ENCODE measurements at regions not wholly inside any gene's neighbourhood (a gene's known extent, or its start where the extent isn't known, plus 50 kb on each side); places are given as distances from the start of the nearest gene placed in this dataset.

- Histone ChIP-seq H3K9me2 (ENCODE audit: insufficient read depth) (no peaks in the 10 kb centered on the region), H3K79me2 (ENCODE audit: insufficient read depth) (no peaks in the 10 kb centered on the region), H3K27ac (no peak overlapping the region), H3K36me3 (ENCODE audit: low read depth) (no peaks in the 10 kb centered on the region), H2AFZ (no peak overlapping the region), H3K9ac (no peak overlapping the region), H3K4me3 (no peak overlapping the region), H3K4me2 (ENCODE audit: unreplicated experiment) (no peak overlapping the region), H3K9me3 (ENCODE audit: low read depth) (no peaks in the 10 kb centered on the region), H3F3A (ENCODE audit: insufficient read depth) (no peaks in the 10 kb centered on the region), H3K4me1 (ENCODE audit: insufficient read depth) (no peaks in the 10 kb centered on the region), H4K20me1 (ENCODE audit: insufficient read depth) (no peaks in the 10 kb centered on the region), H3K27me3 (replicated peaks; ENCODE audit: insufficient read depth) (no peaks in the 10 kb centered on the region)
- 89 to 90% methylated on average over 1 of the region's 1 CpG for WGBS, 2 experiments (ENCODE audit: low coverage in 1 of 2, low lambda C conversion rate in 2 of 2, missing lambda C conversion rate in 2 of 2)
- in situ Hi-C loops (cut with MboI): no loop called here
- no peak for DNase-seq
- no peak for TF ChIP-seq EZH2 (IDR thresholded peaks at IDR 0.05; ENCODE audit: insufficient read depth, poor library complexity, severe bottlenecking)
- no peak for TF ChIP-seq EZH2phosphoT487 (IDR thresholded peaks at IDR 0.05; ENCODE audit: insufficient read depth, low read depth)
These were observed 641.4 kb downstream of the IRS1 start for GRCh38 chr2:226158229-226158628.

DNA sequence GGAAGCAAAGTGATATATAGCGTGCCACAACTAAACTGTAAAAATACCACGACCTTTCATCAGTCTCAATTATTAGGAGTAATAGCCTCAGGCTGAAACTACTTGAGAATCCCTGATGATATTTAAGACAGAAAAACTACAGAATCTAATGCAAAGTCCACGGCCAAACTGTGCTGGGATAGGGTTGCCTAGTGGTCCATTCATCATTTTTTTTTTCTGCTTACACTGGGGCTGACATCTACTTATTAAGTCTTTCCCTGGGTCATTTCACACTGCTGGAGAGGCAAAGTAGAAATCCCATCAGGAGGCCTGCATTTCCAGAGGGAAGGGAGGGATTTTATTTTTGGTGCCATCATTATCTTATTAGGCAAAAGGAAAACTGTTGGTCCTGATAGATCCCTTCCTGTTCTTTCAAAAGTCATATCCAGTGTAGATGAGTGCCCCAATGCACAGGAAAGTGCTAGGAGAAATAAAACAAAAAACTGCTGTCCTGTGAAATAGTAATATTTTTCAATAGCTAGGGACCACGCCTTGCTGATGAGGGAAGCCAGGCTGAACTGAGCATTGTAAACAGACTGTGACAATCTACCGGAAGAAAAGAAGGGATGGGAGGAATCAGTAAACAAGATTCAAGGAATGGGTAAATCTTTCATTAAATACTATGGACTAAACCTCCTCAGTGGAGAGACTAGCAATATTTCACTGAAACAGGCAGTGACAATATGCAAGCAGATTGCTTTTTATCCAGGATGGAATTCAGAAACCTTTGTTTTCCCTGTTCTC lies 644.3 kb downstream of the IRS1 start:
- Histone ChIP-seq H3K27me3 (replicated peaks; ENCODE audit: insufficient read depth) (no peaks in the 10 kb centered on the region), H3K9me3 (ENCODE audit: low read depth) (no peaks in the 10 kb centered on the region), H3K4me1 (ENCODE audit: insufficient read depth) (no peaks in the 10 kb centered on the region), H3K4me3 (no peak overlapping the region), H3K27ac (no peak overlapping the region), H3K9ac (no peak overlapping the region), H3K9me2 (ENCODE audit: insufficient read depth) (no peaks in the 10 kb centered on the region), H2AFZ (peak overlapping the region; percentile 38), H3K36me3 (ENCODE audit: low read depth) (no peaks in the 10 kb centered on the region), H3F3A (ENCODE audit: insufficient read depth) (no peaks in the 10 kb centered on the region), H3K79me2 (ENCODE audit: insufficient read depth) (no peaks in the 10 kb centered on the region), H4K20me1 (ENCODE audit: insufficient read depth) (no peaks in the 10 kb centered on the region), H3K4me2 (ENCODE audit: unreplicated experiment) (no peak overlapping the region)
- no peak for TF ChIP-seq EZH2 (IDR thresholded peaks at IDR 0.05; ENCODE audit: insufficient read depth, poor library complexity, severe bottlenecking)
- TF ChIP-seq EZH2phosphoT487 (IDR thresholded peaks at IDR 0.05; ENCODE audit: insufficient read depth, low read depth): no peak
- no peak for DNase-seq
- WGBS, 2 experiments (ENCODE audit: low coverage in 1 of 2, low lambda C conversion rate in 2 of 2, missing lambda C conversion rate in 2 of 2): 79 to 85% methylated on average over 5 of the region's 5 CpGs
- in situ Hi-C loops (cut with MboI): no loop called here

- Histone ChIP-seq H3K36me3 (ENCODE audit: low read depth) (no peaks in the 10 kb centered on the region), H3K79me2 (ENCODE audit: insufficient read depth) (no peaks in the 10 kb centered on the region), H2AFZ (no peak overlapping the region), H3K9ac (no peak overlapping the region), H3K9me2 (ENCODE audit: insufficient read depth) (no peaks in the 10 kb centered on the region), H3K4me2 (ENCODE audit: unreplicated experiment) (no peak overlapping the region), H3F3A (ENCODE audit: insufficient read depth) (no peaks in the 10 kb centered on the region), H4K20me1 (ENCODE audit: insufficient read depth) (no peaks in the 10 kb centered on the region), H3K4me1 (ENCODE audit: insufficient read depth) (no peaks in the 10 kb centered on the region), H3K27me3 (replicated peaks; ENCODE audit: insufficient read depth) (no peaks in the 10 kb centered on the region), H3K4me3 (no peak overlapping the region), H3K9me3 (ENCODE audit: low read depth) (no peaks in the 10 kb centered on the region), H3K27ac (no peak overlapping the region)
- no peak for TF ChIP-seq EZH2 (IDR thresholded peaks at IDR 0.05; ENCODE audit: insufficient read depth, poor library complexity, severe bottlenecking)
- TF ChIP-seq EZH2phosphoT487 (IDR thresholded peaks at IDR 0.05; ENCODE audit: insufficient read depth, low read depth): no peak
- in situ Hi-C loops (cut with MboI): no loop called here
- DNase-seq: no peak
- 79 to 87% methylated on average over 3 of the region's 3 CpGs for WGBS, 2 experiments (ENCODE audit: low coverage in 1 of 2, low lambda C conversion rate in 2 of 2, missing lambda C conversion rate in 2 of 2)
These were observed 645.0 kb downstream of the IRS1 start for GRCh38 chr2:226154610-226155009.

DNA sequence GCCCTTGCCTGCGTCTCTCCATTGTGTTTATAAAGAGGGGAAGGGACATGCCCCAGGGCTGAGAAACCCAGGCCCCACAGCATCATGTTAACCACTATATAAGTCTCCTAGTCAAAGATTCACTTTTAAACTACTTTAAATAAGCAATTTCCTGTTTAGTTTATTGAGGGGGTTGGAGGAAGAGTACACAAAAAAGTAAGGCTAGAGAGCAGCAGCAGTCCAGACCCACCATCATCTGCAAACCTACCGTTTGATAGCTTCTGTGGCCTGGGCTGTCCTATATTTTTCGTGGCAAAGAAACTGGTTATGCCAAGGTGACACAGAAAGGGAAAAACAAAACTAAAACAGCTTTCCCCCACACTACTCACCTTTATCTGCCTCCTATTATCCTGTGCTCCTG lies 646.1 kb downstream of the IRS1 start:
- no peaks in the 10 kb centered on the region for H3K9me3 ChIP-seq (ENCODE audit: low read depth)
- no peak overlapping the region for H2AFZ ChIP-seq
- H3K4me1 ChIP-seq (ENCODE audit: insufficient read depth): no peaks in the 10 kb centered on the region
- in situ Hi-C loops (cut with MboI): no loop called here
- no peaks in the 10 kb centered on the region for H4K20me1 ChIP-seq (ENCODE audit: insufficient read depth)
- no peaks in the 10 kb centered on the region for H3F3A ChIP-seq (ENCODE audit: insufficient read depth)
- no peak overlapping the region for H3K27ac ChIP-seq
- H3K9me2 ChIP-seq (ENCODE audit: insufficient read depth): no peaks in the 10 kb centered on the region
- H3K4me3 ChIP-seq: no peak overlapping the region
- H3K36me3 ChIP-seq (ENCODE audit: low read depth): no peaks in the 10 kb centered on the region
- no peak overlapping the region for H3K4me2 ChIP-seq (ENCODE audit: unreplicated experiment)
- DNase-seq: no peak
- H3K27me3 ChIP-seq (replicated peaks; ENCODE audit: insufficient read depth): no peaks in the 10 kb centered on the region
- no peaks in the 10 kb centered on the region for H3K79me2 ChIP-seq (ENCODE audit: insufficient read depth)
- 86 to 96% methylated on average over 3 of the region's 3 CpGs for WGBS, 2 experiments (ENCODE audit: low coverage in 1 of 2, low lambda C conversion rate in 2 of 2, missing lambda C conversion rate in 2 of 2)
- TF ChIP-seq EZH2phosphoT487 (IDR thresholded peaks at IDR 0.05; ENCODE audit: insufficient read depth, low read depth): no peak
- no peak for TF ChIP-seq EZH2 (IDR thresholded peaks at IDR 0.05; ENCODE audit: insufficient read depth, poor library complexity, severe bottlenecking)
- H3K9ac ChIP-seq: no peak overlapping the region

Measured in GM23248 (cell line).